ENCODE measurements at regions not wholly inside any gene's neighbourhood (a gene's known extent, or its start where the extent isn't known, plus 50 kb on each side); places are given as distances from the start of the nearest gene placed in this dataset.

- no peak for TF ChIP-seq CTCF (IDR thresholded peaks at IDR 0.05)
- no peak for TF ChIP-seq EZH2 (IDR thresholded peaks at IDR 0.05)
- no peak for TF ChIP-seq EZH2phosphoT487 (IDR thresholded peaks at IDR 0.05)
These were observed 118.9 kb upstream of the TCF4 start for GRCh38 chr18:55706898-55707297.
